GM12891 (cell line): ENCODE measurements at regions not wholly inside any gene's neighbourhood (a gene's known extent, or its start where the extent isn't known, plus 50 kb on each side); places are given as distances from the start of the nearest gene placed in this dataset.
"Not testable (repeated sequence)": the region's sequence is repeated elsewhere in the genome, so short reads cannot be mapped to it uniquely, and the experiment has no call there.

Source experiments
- PAX5 ChIP-seq: IDR thresholded peaks from 2 replicates; pipeline ENCODE4 v1.6.1; 2011; ENCODE audit warnings: low read length, moderate library complexity, mild to moderate bottlenecking; ENCODE audit not compliant: insufficient read depth, severe bottlenecking
- POLR2A ChIP-seq: IDR thresholded peaks from 2 replicates; pipeline ENCODE4 v1.6.1; 2011; ENCODE audit warnings: low read depth, low read length, control low read depth
- POLR2AphosphoS5 ChIP-seq: IDR thresholded peaks from 2 replicates; pipeline ENCODE4 v1.6.1; 2011; ENCODE audit warnings: low read depth, low read length, control low read depth
- POU2F2 ChIP-seq: IDR thresholded peaks from 2 replicates; pipeline ENCODE4 v1.6.1; 2011; ENCODE audit warnings: low read depth, mild to moderate bottlenecking, control low read depth, low read length, moderate library complexity
- SPI1 ChIP-seq: IDR thresholded peaks from 2 replicates; pipeline ENCODE4 v1.6.1; 2011; ENCODE audit warnings: low read depth, low read length, control low read depth
- TAF1 ChIP-seq: IDR thresholded peaks from 2 replicates; pipeline ENCODE4 v1.6.1; 2011; ENCODE audit warnings: low read depth, low read length, control low read depth

- TF ChIP-seq TAF1, POLR2A, POLR2AphosphoS5, SPI1, PAX5, POU2F2: not testable (repeated sequence)
These were observed 167.6 kb downstream of the SOX4 start for GRCh38 chr6:21761053-21761730.
